ENCODE measurements at regions not wholly inside any gene's neighbourhood (a gene's known extent, or its start where the extent isn't known, plus 50 kb on each side); places are given as distances from the start of the nearest gene placed in this dataset.

GRCh38 chrX:63408050-63408449 is 56.9 kb upstream of the SPIN4 start:
- TF ChIP-seq CTCF (conservative IDR thresholded peaks at IDR 0.05): no peak

DNA sequence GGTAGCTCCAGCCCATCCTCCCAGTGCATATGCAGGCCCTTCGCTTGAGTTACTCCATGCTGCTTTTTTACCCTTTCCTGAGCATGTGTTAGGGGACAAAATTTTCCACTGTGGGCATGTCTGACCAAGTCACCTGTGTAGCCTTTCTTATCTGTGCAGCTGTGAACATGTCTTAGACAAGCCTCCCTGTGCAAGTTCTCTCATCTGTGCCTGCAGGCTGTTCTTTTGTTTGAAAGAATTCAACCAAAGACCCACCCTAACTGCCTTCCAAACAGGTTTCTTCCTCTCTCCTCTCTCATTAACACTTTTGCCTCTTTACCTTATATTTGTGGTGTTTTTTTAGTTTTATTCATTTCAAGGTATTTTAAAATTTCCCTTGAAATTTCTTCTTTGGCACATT is 53.2 kb upstream of the SPIN4 start:
- TF ChIP-seq CTCF (conservative IDR thresholded peaks at IDR 0.05): no peak
- H3K27ac ChIP-seq: no peak overlapping the region

More at GRCh38 chrX:63408050-63408449, 56.9 kb upstream of the SPIN4 start:
- no peak overlapping the region for H3K27ac ChIP-seq

DNA sequence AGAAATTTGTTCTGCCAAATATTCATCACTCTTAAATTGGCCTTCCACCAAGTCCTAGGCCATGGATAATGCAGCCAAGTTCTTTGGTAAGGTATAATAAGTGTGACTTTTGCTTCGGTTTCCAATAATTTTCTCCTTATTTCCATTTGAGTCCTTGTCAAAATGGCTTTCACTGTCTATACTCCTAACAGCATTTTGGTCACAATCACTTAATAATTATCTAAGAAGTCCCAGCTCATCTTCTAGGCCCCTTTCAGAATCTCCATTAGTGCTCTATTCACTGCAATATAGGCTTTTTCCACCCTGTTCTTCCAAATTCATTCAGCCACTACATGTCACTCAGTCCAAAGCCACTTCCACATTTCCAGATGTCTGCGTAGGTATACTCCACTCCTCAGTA is 51.0 kb upstream of the SPIN4 start:
- H3K27ac ChIP-seq: no peak overlapping the region
- no peak for TF ChIP-seq CTCF (conservative IDR thresholded peaks at IDR 0.05)

Measured in VCaP (cell line).